ENCODE measurements at regions not wholly inside any gene's neighbourhood (a gene's known extent, or its start where the extent isn't known, plus 50 kb on each side); places are given as distances from the start of the nearest gene placed in this dataset.

DNA sequence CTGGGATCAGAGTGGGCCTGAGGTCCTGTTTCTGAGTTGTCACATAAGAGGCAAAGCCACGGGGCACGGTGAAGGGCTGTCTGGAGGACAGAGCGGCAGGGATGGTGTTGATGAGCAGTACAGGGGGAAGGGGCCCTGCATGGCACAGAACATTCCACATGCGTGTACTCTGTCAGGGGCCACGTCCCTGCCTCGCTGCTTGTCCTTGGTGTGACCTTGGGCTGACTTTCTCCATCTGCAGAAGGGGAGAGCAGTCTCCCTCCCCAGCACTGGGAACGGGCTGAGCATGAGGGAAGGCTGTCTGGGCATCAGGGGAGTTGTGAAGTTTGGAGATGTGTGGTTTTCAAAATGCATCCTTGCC is 71.5 kb upstream of the GSE1 start:
- DNase-seq (ENCODE audit: low read depth), result no peak

- no peak for DNase-seq (ENCODE audit: low read depth)
Measured at GRCh38 chr16:85541980-85542900, 70.9 kb upstream of the GSE1 start.

GRCh38 chr16:85543536-85543935 is 69.6 kb upstream of the GSE1 start:
- no peak for DNase-seq (ENCODE audit: low read depth)

DNA sequence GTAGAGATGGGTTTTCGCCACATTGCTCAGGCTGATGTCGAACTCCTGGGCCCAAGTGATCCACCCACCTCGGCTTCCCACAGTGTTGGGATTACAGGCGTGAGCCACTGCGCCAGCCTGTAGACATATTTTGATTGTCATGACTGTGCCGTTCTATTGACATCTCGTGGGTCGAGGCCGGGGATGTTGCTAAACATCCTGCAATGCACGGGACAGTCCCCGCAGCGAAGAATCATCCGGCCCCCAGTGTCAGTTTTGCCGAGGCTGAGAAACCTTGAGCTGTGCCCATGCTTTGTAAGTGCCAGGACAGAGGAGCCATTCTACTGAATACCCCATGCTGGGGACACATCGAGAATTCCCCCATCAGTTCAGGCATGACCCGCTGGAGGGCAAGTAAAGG is 69.1 kb upstream of the GSE1 start:
- no peak for DNase-seq (ENCODE audit: low read depth)

- no peak for DNase-seq (ENCODE audit: low read depth)
Measured at GRCh38 chr16:85544668-85545067, 68.5 kb upstream of the GSE1 start.

DNA sequence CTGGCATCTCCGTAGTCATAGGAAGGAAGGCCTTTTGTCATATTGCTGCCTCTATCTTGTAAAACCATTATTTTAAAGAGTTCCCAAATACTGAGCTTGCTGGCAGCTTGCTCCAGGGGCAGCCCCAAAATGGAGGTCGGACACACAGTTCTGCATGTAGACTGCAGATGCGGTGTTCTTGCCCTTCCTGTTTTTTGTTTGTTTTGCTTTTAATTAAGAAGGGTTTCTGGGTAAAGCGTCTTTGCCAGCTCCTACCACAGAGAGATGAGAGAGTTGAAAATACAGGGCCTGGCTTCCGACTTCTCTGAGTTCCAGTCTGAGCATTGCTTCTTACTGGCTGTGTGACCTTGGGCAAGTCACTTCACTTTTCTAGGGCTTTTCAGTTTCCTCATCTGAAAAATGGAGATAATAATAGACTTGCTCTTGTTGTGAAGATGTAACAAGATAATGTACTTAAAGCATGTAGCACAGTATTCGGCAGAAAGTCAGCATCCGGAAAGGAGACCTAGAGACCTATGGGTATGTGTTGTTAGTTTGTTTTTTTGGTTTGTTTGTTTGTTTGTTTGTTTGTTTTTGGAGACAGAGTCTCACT is 67.8 kb upstream of the GSE1 start:
- no peak for DNase-seq (ENCODE audit: low read depth)

DNA sequence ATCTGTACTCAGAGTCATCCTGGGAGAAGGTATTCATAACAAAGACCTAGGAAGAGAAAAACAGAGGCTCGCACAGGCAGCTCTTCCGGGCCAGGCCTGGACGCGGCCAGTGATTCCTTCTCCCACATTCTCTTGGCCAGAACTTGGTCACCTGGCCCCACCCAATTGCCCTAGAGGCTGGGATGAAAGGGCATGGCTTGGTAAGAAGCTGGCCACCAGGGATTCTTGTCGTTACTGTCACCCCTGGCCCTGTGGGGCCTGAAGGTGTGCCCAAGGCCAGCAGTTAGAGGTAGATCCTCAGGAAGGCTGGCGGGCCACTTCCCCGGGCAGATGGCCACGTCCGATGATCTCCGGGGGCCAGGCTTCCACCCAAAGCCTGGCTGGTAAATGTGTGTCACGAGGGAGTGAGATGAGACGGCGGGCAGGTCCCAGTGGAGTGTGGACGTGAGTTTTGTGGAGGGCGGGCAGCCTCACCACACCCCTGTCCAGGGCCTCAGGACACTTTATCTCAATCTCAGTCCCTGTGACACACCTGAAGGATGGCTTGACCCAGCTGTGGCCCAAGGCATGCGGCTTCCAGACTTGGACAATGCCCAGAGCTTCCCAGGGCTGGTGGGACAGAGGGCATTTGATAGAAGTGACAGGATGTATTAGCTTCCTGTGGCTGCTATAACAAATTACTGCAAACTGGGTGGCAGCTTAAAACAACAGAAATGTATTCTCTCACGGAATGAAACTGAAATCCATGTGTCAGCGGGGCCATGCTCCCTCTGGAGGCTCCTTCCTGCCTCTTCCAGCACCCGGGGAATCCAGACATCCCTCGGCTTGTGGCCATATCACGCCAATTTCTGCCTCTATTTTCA is 66.3 kb upstream of the GSE1 start:
- no peak for DNase-seq (ENCODE audit: low read depth)

- no peak for DNase-seq (ENCODE audit: low read depth)
Measured at GRCh38 chr16:85548375-85548774, 64.7 kb upstream of the GSE1 start.

- no peak for DNase-seq (ENCODE audit: low read depth)
Measured at GRCh38 chr16:85549766-85550421, 63.2 kb upstream of the GSE1 start.

DNA sequence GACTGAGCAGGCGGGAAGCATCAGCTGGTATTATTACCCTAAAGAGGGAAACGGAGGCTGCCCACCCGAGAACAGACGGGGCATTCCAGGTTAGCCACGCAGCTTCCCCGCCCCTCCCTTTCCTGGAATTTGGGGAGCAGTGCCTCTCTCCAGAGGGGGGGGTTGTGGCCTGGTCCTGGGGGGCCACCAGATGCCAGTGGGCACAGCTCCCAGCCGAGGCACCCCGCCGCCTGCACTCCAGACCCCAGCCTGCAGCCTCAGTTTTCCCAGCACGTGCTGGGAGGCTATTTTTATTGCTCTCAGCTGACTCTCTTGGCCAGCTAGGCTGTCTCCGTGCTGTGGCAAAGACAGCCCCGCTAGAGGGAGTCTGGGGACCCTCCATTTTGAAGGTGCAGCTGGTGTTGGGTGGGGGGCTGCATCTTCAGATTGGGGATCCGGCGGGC is 62.7 kb upstream of the GSE1 start:
- DNase-seq (ENCODE audit: low read depth), result no peak

DNA sequence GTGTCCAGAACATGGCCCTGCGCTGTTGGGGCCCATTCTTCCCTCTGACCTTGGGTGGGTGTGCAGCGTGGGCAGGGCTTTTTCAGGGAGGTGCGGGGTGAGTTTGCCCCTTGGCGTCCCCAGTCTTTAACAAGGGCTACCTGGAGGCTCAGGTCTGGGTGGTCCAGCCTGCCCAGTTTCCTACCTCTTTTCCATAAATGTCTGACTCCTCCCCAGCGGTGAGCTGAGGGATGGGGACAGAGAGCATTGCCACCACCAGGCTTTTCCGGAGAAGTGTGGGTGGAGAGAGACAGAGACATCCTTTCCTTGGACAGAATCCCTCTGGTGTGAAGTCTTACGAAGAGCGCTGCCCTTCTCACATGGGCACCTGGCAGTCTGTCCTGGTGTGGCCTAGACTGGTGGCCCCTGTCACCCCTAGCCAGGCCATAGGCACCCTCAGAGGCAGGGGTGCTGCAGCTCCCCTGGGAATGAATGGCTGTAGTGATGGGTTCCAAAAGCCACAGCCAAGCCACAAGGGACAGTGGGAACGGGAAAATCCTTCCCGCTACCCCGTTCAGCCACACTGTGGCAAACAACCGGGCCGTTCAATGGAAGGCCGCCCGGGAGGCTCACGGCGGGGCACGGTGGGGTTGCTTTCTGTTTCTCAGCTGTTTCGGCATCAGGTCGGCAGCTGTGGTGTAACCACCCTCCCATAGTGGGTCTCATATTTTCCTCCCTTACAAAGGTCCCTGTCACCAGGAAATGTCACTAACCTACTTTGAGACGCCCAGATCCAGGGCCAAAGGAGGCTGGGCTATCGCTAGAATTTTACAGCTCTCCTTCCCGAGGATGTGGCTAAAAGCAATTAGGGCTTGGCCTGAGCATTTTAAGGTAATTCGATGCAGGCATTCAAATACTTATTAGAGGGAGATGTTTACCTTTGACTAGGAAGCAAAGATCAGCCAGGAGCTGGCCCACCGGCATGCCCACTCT is 61.9 kb upstream of the GSE1 start:
- no peak for DNase-seq (ENCODE audit: low read depth)

GRCh38 chr16:85552980-85553435 is 60.1 kb upstream of the GSE1 start:
- DNase-seq (ENCODE audit: low read depth), result no peak

- DNase-seq (ENCODE audit: low read depth), result peak; percentile 36
Measured at GRCh38 chr16:85553436-85554113, 59.5 kb upstream of the GSE1 start.

DNA sequence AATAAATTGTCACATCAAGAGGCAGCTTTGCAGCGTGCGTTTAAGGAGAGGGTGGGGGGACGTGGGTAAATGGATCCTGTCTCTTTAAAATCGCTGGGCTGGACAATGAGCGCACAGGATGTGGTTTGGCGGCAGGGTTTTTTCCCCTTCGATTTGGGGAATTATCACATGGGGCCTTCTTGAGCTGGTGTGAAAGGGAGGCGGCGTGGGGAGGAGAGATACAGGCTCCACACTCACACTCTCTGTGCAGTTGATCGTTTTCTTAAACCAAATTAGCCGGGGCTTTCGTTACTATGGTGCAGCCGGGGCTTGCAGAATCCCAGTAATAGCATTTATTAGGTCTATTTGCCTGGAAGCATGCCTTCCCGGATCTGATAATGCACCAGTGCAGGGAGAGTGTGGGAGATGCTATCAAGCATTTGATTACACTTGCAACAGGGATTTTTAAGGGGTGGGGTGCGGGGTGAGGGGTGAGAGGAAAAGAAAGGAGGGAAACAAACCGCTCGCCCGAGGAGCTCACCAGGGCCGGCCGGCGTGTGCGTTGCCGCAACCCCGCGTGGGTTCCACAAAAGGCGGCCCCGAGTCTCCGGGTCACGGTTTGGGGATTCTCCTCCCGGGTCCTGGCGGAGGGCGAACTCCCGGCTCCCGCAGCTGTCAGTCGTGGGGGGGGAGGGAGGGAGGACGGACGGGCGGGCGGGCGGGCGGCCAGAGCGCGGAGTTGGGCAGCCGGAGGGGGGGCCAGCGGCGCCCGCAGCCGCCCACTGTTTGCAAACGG is 58.8 kb upstream of the GSE1 start:
- peak; percentile 66 for DNase-seq (ENCODE audit: low read depth)

- DNase-seq (ENCODE audit: low read depth), result peak; percentile 70
Measured at GRCh38 chr16:85554889-85555718, 58.0 kb upstream of the GSE1 start.

GRCh38 chr16:85555719-85556455 is 57.2 kb upstream of the GSE1 start:
- no peak for DNase-seq (ENCODE audit: low read depth)

GRCh38 chr16:85556456-85557082 is 56.6 kb upstream of the GSE1 start:
- peak; percentile 40 for DNase-seq (ENCODE audit: low read depth)

All from stimulated activated CD8-positive, alpha-beta memory T cell treated with anti-CD3 and anti-CD28 coated beads, Interleukin-12 subunit alpha, Interleukin-12 subunit beta, amount 100 ng/mL, for 4 hours (primary cell).